H1 (cell line): ENCODE measurements at regions not wholly inside any gene's neighbourhood (a gene's known extent, or its start where the extent isn't known, plus 50 kb on each side); places are given as distances from the start of the nearest gene placed in this dataset.

Experiments used
- CTCF ChIA-PET: fragments of 300-600 bp; sonication (Branson Sonifier 250); formaldehyde crosslinking; loops from one replicate; lab custom pipeline; 2021; ENCODE audit not compliant: partially characterized antibody; lab: Charles Lee
- POLR2A ChIA-PET: fragments of 300-600 bp; sonication (Branson Sonifier 250); formaldehyde crosslinking; loops from one replicate; lab custom pipeline; 2021; ENCODE audit warnings: inconsistent platforms; ENCODE audit not compliant: partially characterized antibody; lab: Charles Lee
- DNase-seq, 2 experiments: peaks; one replicate each; pipeline versions ENCODE4 v3.0.0 to v3.0.0-alpha.2; 2010 to 2022; ENCODE audit warnings: low spot score in 2 of 2, low read depth in 1 of 2, mixed read lengths in 1 of 2
- FAIRE-seq: peaks from 2 replicates; lab custom pipeline; 2011; peaks lifted over from hg19 to GRCh38; lab: Jason Lieb, UNC
- H2AFZ ChIP-seq: 2 replicates; pipeline ENCODE4 v1.8.1; 2012; ENCODE audit warnings: low read length, inconsistent platforms
- H2AK5ac ChIP-seq: 2 replicates; pipeline ENCODE4 v1.6.1; 2013; ENCODE audit warnings: low read depth, low read length
- H2BK120ac ChIP-seq: replicated peaks from 2 replicates; pipeline ENCODE3; 2013; ENCODE audit warnings: low read depth, low read length, inconsistent platforms
- H2BK12ac ChIP-seq: 2 replicates; pipeline ENCODE4 v1.6.1; 2013; ENCODE audit warnings: low read depth, low read length
- H2BK15ac ChIP-seq: 2 replicates; pipeline ENCODE4 v1.6.1; 2013; ENCODE audit warnings: low read length
- H2BK20ac ChIP-seq: 2 replicates; pipeline ENCODE4 v1.6.1; 2013; ENCODE audit warnings: low read length
- H2BK5ac ChIP-seq: 2 replicates; pipeline ENCODE4 v1.6.1; 2013; ENCODE audit warnings: low read depth, low read length
- H3K14ac ChIP-seq: 2 replicates; pipeline ENCODE4 v1.6.1; 2013; ENCODE audit warnings: inconsistent platforms; ENCODE audit not compliant: insufficient read length
- H3K18ac ChIP-seq: 2 replicates; pipeline ENCODE4 v1.6.1; 2013; ENCODE audit warnings: low read length; ENCODE audit errors: extremely low read depth
- H3K23ac ChIP-seq: 2 replicates; pipeline ENCODE4 v1.6.1; 2013; ENCODE audit warnings: inconsistent platforms; ENCODE audit not compliant: insufficient read length
- H3K23me2 ChIP-seq: 2 replicates; pipeline ENCODE4 v1.6.1; 2013; ENCODE audit warnings: low read depth, low read length
- H3K27ac ChIP-seq: 2 replicates; pipeline ENCODE4 v1.6.1; 2011; ENCODE audit warnings: low read depth, low read length, inconsistent platforms
- H3K27me3 ChIP-seq, 4 experiments: replicated peaks in 1 of 4; 1 replicate in 1 of 4; 2 replicates in 3 of 4; pipeline versions ENCODE4 v1.6.1 to v1.8.1; 2011 to 2013; ENCODE audit warnings: low read length in 3 of 4, mild to moderate bottlenecking in 3 of 4, inconsistent platforms in 2 of 4, mixed read lengths in 2 of 4, moderate library complexity in 1 of 4; ENCODE audit not compliant: control insufficient read depth in 3 of 4, insufficient read depth in 3 of 4; ENCODE audit errors: extremely low read depth in 1 of 4
- H3K36me3 ChIP-seq, 4 experiments: 2 replicates each; pipeline versions ENCODE4 v1.6.1 to v1.8.1; 2011 to 2013; ENCODE audit warnings: mild to moderate bottlenecking in 4 of 4, low read length in 3 of 4, moderate library complexity in 2 of 4, control low read depth in 1 of 4, inconsistent platforms in 1 of 4; ENCODE audit not compliant: insufficient read depth in 4 of 4, control insufficient read depth in 2 of 4
- H3K4ac ChIP-seq: replicated peaks from 2 replicates; pipeline ENCODE3; 2013; ENCODE audit warnings: low read length, low read depth, mixed read lengths, inconsistent platforms; ENCODE audit not compliant: insufficient read length
- H3K4me1 ChIP-seq, 4 experiments: replicated peaks in 1 of 4; 1 replicate in 1 of 4; 2 replicates in 3 of 4; pipeline versions ENCODE4 v1.6.1 to v1.8.1; 2011 to 2013; ENCODE audit warnings: low read length in 3 of 4, inconsistent platforms in 2 of 4, mixed read lengths in 1 of 4; ENCODE audit not compliant: insufficient read depth in 4 of 4, control insufficient read depth in 3 of 4
- H3K4me2 ChIP-seq, 2 experiments: 2 replicates each; pipeline versions ENCODE4 v1.6.1 to v1.8.1; 2011 to 2013; ENCODE audit warnings: low read depth in 2 of 2, low read length in 2 of 2, control low read depth in 1 of 2, inconsistent platforms in 1 of 2, mild to moderate bottlenecking in 1 of 2; ENCODE audit not compliant: insufficient read depth in 1 of 2
- H3K4me3 ChIP-seq, 4 experiments: fragments of 200-600, 300-600 bp in 1 of 4; sonication (generic), shearing (Covaris generic), sonication (Bioruptor Twin) in 1 of 4; 2 replicates each; pipeline versions ENCODE4 v1.5.1 to v1.8.1; 2011 to 2016; ENCODE audit warnings: low read length in 4 of 4, low read depth in 3 of 4, control low read depth in 2 of 4, inconsistent platforms in 2 of 4, mild to moderate bottlenecking in 2 of 4, mixed read lengths in 1 of 4, moderate library complexity in 1 of 4; ENCODE audit not compliant: insufficient read depth in 2 of 4; ENCODE audit errors: extremely low read depth in 1 of 4
- H3K56ac ChIP-seq: replicated peaks from 2 replicates; pipeline ENCODE3; 2013; ENCODE audit warnings: low read depth, mild to moderate bottlenecking, mixed read lengths, low read length, inconsistent platforms; ENCODE audit not compliant: insufficient read length
- H3K79me1 ChIP-seq: 2 replicates; pipeline ENCODE4 v1.6.1; 2013; ENCODE audit warnings: low read depth, low read length, control low read depth
- H3K79me2 ChIP-seq, 2 experiments: 2 replicates each; pipeline versions ENCODE4 v1.6.1 to v1.8.1; 2012 to 2013; ENCODE audit warnings: low read length in 2 of 2, mild to moderate bottlenecking in 2 of 2, inconsistent platforms in 1 of 2; ENCODE audit not compliant: insufficient read depth in 2 of 2, control insufficient read depth in 1 of 2
- H3K9ac ChIP-seq, 4 experiments: replicated peaks in 1 of 4; 1 replicate in 1 of 4; 2 replicates in 3 of 4; pipeline versions ENCODE4 v1.6.1 to v1.8.1; 2011 to 2013; ENCODE audit warnings: low read depth in 3 of 4, low read length in 3 of 4, control low read depth in 2 of 4, mild to moderate bottlenecking in 2 of 4, moderate library complexity in 2 of 4, inconsistent platforms in 1 of 4; ENCODE audit errors: extremely low read depth in 1 of 4
- H3K9me3 ChIP-seq, 2 experiments: 2 replicates each; pipeline versions ENCODE4 v1.6.1 to v1.8.1; 2012 to 2013; ENCODE audit warnings: mild to moderate bottlenecking in 2 of 2, moderate library complexity in 2 of 2, control low read depth in 1 of 2, inconsistent platforms in 1 of 2, low read depth in 1 of 2, low read length in 1 of 2, mixed read lengths in 1 of 2; ENCODE audit not compliant: insufficient read depth in 2 of 2
- H4K20me1 ChIP-seq, 2 experiments: replicated peaks in 1 of 2; 2 replicates each; pipeline versions ENCODE3 to v1.8.1; 2011 to 2013; ENCODE audit warnings: inconsistent platforms in 2 of 2, low read length in 2 of 2, mild to moderate bottlenecking in 1 of 2; ENCODE audit not compliant: insufficient read depth in 2 of 2, control insufficient read depth in 1 of 2
- H4K5ac ChIP-seq: 2 replicates; pipeline ENCODE4 v1.6.1; 2013; ENCODE audit warnings: low read length, low read depth, mixed read lengths, inconsistent platforms; ENCODE audit not compliant: insufficient read length
- H4K8ac ChIP-seq: 2 replicates; pipeline ENCODE4 v1.8.0; 2013; ENCODE audit warnings: mild to moderate bottlenecking, moderate library complexity, low read length, inconsistent platforms; ENCODE audit not compliant: insufficient read depth; ENCODE audit errors: extremely low read depth
- H4K91ac ChIP-seq: replicated peaks from 2 replicates; pipeline ENCODE3; 2013; ENCODE audit warnings: low read length, mixed read lengths, inconsistent platforms; ENCODE audit not compliant: insufficient read length
- CTBP2 ChIP-seq: IDR thresholded peaks from 2 replicates; pipeline ENCODE4 v1.7.0; 2011; ENCODE audit warnings: borderline replicate concordance, mild to moderate bottlenecking, moderate library complexity, mixed read lengths, low read length; ENCODE audit not compliant: insufficient read depth, insufficient read length
- EZH2 ChIP-seq: fragments of 200-600 bp; sonication (generic); IDR thresholded peaks from 2 replicates; pipeline ENCODE4 v1.7.1; 2012; ENCODE audit warnings: low read depth, mild to moderate bottlenecking, moderate library complexity, low read length, inconsistent platforms; ENCODE audit not compliant: severe bottlenecking
- TCF12 ChIP-seq: IDR thresholded peaks from 2 replicates; pipeline ENCODE4 v1.6.1; 2011; ENCODE audit warnings: low read depth, mild to moderate bottlenecking, low read length
- WGBS, 2 experiments: shearing (Covaris generic) in 1 of 2; methylation state at CpG; one replicate each; pipeline versions ENCODE4 v1.1.6 to v1.1.7; 2013 to 2015; ENCODE audit warnings: low lambda C conversion rate in 2 of 2, mixed read lengths in 2 of 2, inconsistent platforms in 1 of 2, low coverage in 1 of 2, missing lambda C conversion rate in 1 of 2; ENCODE audit not compliant: insufficient replicate concordance in 2 of 2, insufficient coverage in 1 of 2, insufficient read length in 1 of 2; ENCODE audit errors: extremely low coverage in 1 of 2, missing lambda C conversion rate in 1 of 2; 5-methylcytosine and 5-hydroxymethylcytosine counted together

- CTCF ChIA-PET = no interaction called here
- H4K91ac ChIP-seq = no peak overlapping the region
- H2BK15ac ChIP-seq = no peak overlapping the region
- TF ChIP-seq EZH2 (no peak), TCF12 (no peak), CTBP2 (no peak)
Observed at GRCh38 chr6:159535656-159536350, 157.2 kb downstream of the SOD2 start.

More at GRCh38 chr6:159535656-159536350, 157.2 kb downstream of the SOD2 start:
- H3K4me2 ChIP-seq = no peak overlapping the region
- H2BK12ac ChIP-seq = no peak overlapping the region
- H3K4me1 ChIP-seq = no peaks in the 10 kb centered on the region; a peak in 1 of 7 replicates
- no peak overlapping the region for H3K18ac ChIP-seq
- H3K14ac ChIP-seq = no peak overlapping the region
- H3K9ac ChIP-seq = no peak overlapping the region
- no peak overlapping the region for H3K23ac ChIP-seq
- H4K5ac ChIP-seq = no peak overlapping the region
- H3K79me1 ChIP-seq = no peaks in the 10 kb centered on the region; the same call in 1 of the 2 replicates
- no peak overlapping the region for H2AK5ac ChIP-seq
- no peak overlapping the region for H4K8ac ChIP-seq
- no peak overlapping the region for H3K27ac ChIP-seq
- H3K27me3 ChIP-seq = no peaks in the 10 kb centered on the region; a peak in 1 of 7 replicates
- DNase-seq (no peak), FAIRE-seq (no peak)
- POLR2A ChIA-PET = no interaction called here
- WGBS, 2 experiments = 75% methylated on average over 9 of the region's 9 CpGs; no CpG with 5 or more reads in 1 of the 2 experiments
- no peak overlapping the region for H2AFZ ChIP-seq
- H3K36me3 ChIP-seq = no peaks in the 10 kb centered on the region
- H3K56ac ChIP-seq = no peak overlapping the region
- H3K4me3 ChIP-seq = no peak overlapping the region
- H2BK120ac ChIP-seq = no peak overlapping the region
- no peaks in the 10 kb centered on the region for H3K79me2 ChIP-seq
- H3K23me2 ChIP-seq = no peaks in the 10 kb centered on the region
- no peak overlapping the region for H2BK20ac ChIP-seq
- no peak overlapping the region for H3K4ac ChIP-seq
- H2BK5ac ChIP-seq = no peak overlapping the region
- peaks cover 62 to 75% of the 10 kb centered on the region in 2 experiments for H3K9me3 ChIP-seq
- H4K20me1 ChIP-seq = no peaks in the 10 kb centered on the region
